A549 (cell line): ENCODE measurements at regions not wholly inside any gene's neighbourhood (a gene's known extent, or its start where the extent isn't known, plus 50 kb on each side); places are given as distances from the start of the nearest gene placed in this dataset.

Experiments
- ATAC-seq, 2 experiments: fragments of 200-7000 bp in 1 of 2; fragments of >200 bp in 1 of 2; cut with Nextera tagmentation in 1 of 2; cut with Tn5 transposase in 1 of 2; 3 replicates each; pipeline versions ENCODE4 v1.8.0 to v1.9.1; 2018 to 2020; ENCODE audit warnings: mild to moderate bottlenecking in 1 of 2, moderate library complexity in 1 of 2
- CTCF ChIA-PET: fragments of 300-600 bp; sonication (Branson Sonifier 250); formaldehyde crosslinking; extraction: SDS; loops from one replicate; lab custom pipeline; 2021; ENCODE audit warnings: antibody characterized with exemption, inconsistent platforms; lab: Yijun Ruan, JAX
- POLR2A ChIA-PET: fragments of 350-600 bp; formaldehyde crosslinking; extraction: SDS; loops from one replicate; lab custom pipeline; 2021; ENCODE audit warnings: antibody characterized with exemption, inconsistent platforms; lab: Yijun Ruan, JAX
- DNase-seq, 2 experiments: peaks; one replicate each; pipeline versions ENCODE4 v3.0.0 to v3.0.0-alpha.2; 2011 to 2016; ENCODE audit warnings: low read depth in 1 of 2, low spot score in 1 of 2
- FAIRE-seq: peaks from 2 replicates; lab custom pipeline; 2011; peaks lifted over from hg19 to GRCh38; lab: Jason Lieb, UNC
- H3K27ac ChIP-seq, 2 experiments: fragments of >200 bp; sonication (Bioruptor Twin); formaldehyde crosslinking; 3 replicates each; pipeline ENCODE4 v1.5.1; 2016 to 2017
- H3K4me1 ChIP-seq: fragments of >200 bp; sonication (Bioruptor Twin); formaldehyde crosslinking; 3 replicates; pipeline ENCODE4 v1.6.1; 2016
- H3K4me2 ChIP-seq: fragments of >200 bp; sonication (Bioruptor Twin); formaldehyde crosslinking; 3 replicates; pipeline ENCODE4 v1.6.1; 2016
- H3K4me3 ChIP-seq: fragments of >200 bp; sonication (Bioruptor Twin); formaldehyde crosslinking; 3 replicates; pipeline ENCODE4 v1.5.1; 2016
- H3K9me3 ChIP-seq: fragments of >200 bp; sonication (Bioruptor Twin); formaldehyde crosslinking; 3 replicates; pipeline ENCODE4 v1.6.1; 2016
- ATOH8 ChIP-seq: fragments of 250-450 bp; sonication (Bioruptor Pico); IDR thresholded peaks from 2 replicates; pipeline ENCODE4 v1.5.0; 2020; ENCODE audit warnings: low read depth, mild to moderate bottlenecking, moderate library complexity
- BCL3 ChIP-seq: fragments of >200 bp; sonication (Bioruptor Twin); formaldehyde crosslinking; IDR thresholded peaks from 3 replicates; pipeline ENCODE4 v1.6.1; 2016
- CHD2 ChIP-seq: fragments of 150-350 bp; IDR thresholded peaks from 2 replicates; pipeline ENCODE4 v1.6.1; 2014; ENCODE audit warnings: low read length; ENCODE audit not compliant: partially characterized antibody
- CHD4 ChIP-seq: fragments of 200-600 bp; sonication (generic); IDR thresholded peaks from 2 replicates; pipeline ENCODE4 v1.6.1; 2016; ENCODE audit warnings: antibody characterized with exemption, mild to moderate bottlenecking, borderline replicate concordance
- CTCF ChIP-seq: fragments of >200 bp; sonication (Bioruptor Twin); formaldehyde crosslinking; IDR thresholded peaks from 3 replicates; pipeline ENCODE4 v1.5.1; 2016
- EHF ChIP-seq: fragments of 250-450 bp; sonication (Bioruptor Pico); IDR thresholded peaks from 2 replicates; pipeline ENCODE4 v1.5.0; 2020; ENCODE audit warnings: mild to moderate bottlenecking
- EHMT2 ChIP-seq: fragments of 200-600 bp; sonication (generic); IDR thresholded peaks from 2 replicates; pipeline ENCODE4 v1.6.1; 2016; ENCODE audit warnings: antibody characterized with exemption, low read depth, mild to moderate bottlenecking, moderate library complexity
- FOSL2 ChIP-seq, 2 experiments: fragments of 450-650 bp in 1 of 2; fragments of >200 bp in 1 of 2; sonication (Bioruptor Twin) in 1 of 2; formaldehyde crosslinking; IDR thresholded peaks; 2 replicates each; pipeline versions ENCODE4 v1.5.0 to v1.6.1; 2016 to 2020; ENCODE audit warnings: mild to moderate bottlenecking in 1 of 2, moderate library complexity in 1 of 2
- FOXS1 ChIP-seq: fragments of 250-450 bp; sonication (Bioruptor Pico); IDR thresholded peaks from 2 replicates; pipeline ENCODE4 v1.5.0; 2020; ENCODE audit warnings: mild to moderate bottlenecking, moderate library complexity
- GATA3 ChIP-seq: IDR thresholded peaks from 2 replicates; pipeline ENCODE4 v1.6.1; 2012; ENCODE audit warnings: borderline replicate concordance
- HDAC2 ChIP-seq: fragments of 200-600 bp; sonication (generic); IDR thresholded peaks from 2 replicates; pipeline ENCODE4 v1.6.1; 2016
- HOXB13 ChIP-seq: fragments of 250-450 bp; sonication (Bioruptor Pico); IDR thresholded peaks from 2 replicates; pipeline ENCODE4 v1.5.0; 2020; ENCODE audit warnings: low read depth, mild to moderate bottlenecking, moderate library complexity
- HOXB5 ChIP-seq: fragments of 250-450 bp; sonication (Bioruptor Pico); IDR thresholded peaks from 2 replicates; pipeline ENCODE4 v1.5.0; 2020; ENCODE audit warnings: mild to moderate bottlenecking, moderate library complexity
- KDM5A ChIP-seq: fragments of 200-600 bp; sonication (generic); IDR thresholded peaks from 2 replicates; pipeline ENCODE4 v1.6.1; 2016; ENCODE audit warnings: antibody characterized with exemption, mild to moderate bottlenecking
- MAFK ChIP-seq: fragments of 450-650 bp; IDR thresholded peaks from 2 replicates; pipeline ENCODE4 v1.6.1; 2014; ENCODE audit not compliant: partially characterized antibody
- PBX3 ChIP-seq: IDR thresholded peaks from 2 replicates; pipeline ENCODE4 v1.6.1; 2012
- POLR2AphosphoS2 ChIP-seq: conservative IDR thresholded peaks from 2 replicates; pipeline ENCODE4 v1.6.1; 2012; ENCODE audit warnings: low read length, improper control_type of control experiment, inconsistent platforms
- RAD21 ChIP-seq, 2 experiments: fragments of >200 bp in 1 of 2; sonication (Bioruptor Twin) in 1 of 2; formaldehyde crosslinking in 1 of 2; IDR thresholded peaks in 1 of 2; conservative IDR thresholded peaks in 1 of 2; 2 replicates in 1 of 2; 3 replicates in 1 of 2; pipeline ENCODE4 v1.6.1; 2012 to 2018; ENCODE audit warnings: inconsistent platforms in 1 of 2
- RARB ChIP-seq: fragments of 250-450 bp; sonication (Bioruptor Pico); IDR thresholded peaks from 2 replicates; pipeline ENCODE4 v1.8.0; 2021; ENCODE audit warnings: mild to moderate bottlenecking, moderate library complexity
- TP53 ChIP-seq: fragments of 250-450 bp; sonication (Bioruptor Pico); IDR thresholded peaks from 2 replicates; pipeline ENCODE4 v1.5.0; 2021; ENCODE audit warnings: mild to moderate bottlenecking, moderate library complexity
- USF2 ChIP-seq: fragments of 450-650 bp; IDR thresholded peaks from 2 replicates; pipeline ENCODE4 v1.6.1; 2014; ENCODE audit warnings: antibody characterized with exemption
- ZC3H11A ChIP-seq: fragments of 450-650 bp; IDR thresholded peaks from 2 replicates; pipeline ENCODE4 v1.6.1; 2014; ENCODE audit warnings: antibody characterized with exemption, mild to moderate bottlenecking
- ZSCAN20 ChIP-seq: fragments of 250-450 bp; sonication (Bioruptor Pico); IDR thresholded peaks from 2 replicates; pipeline ENCODE4 v1.8.0; 2022; ENCODE audit warnings: mild to moderate bottlenecking, moderate library complexity
- WGBS: methylation state at CpG from one replicate; pipeline ENCODE4 v1.1.6; 2017; ENCODE audit errors: missing lambda C conversion rate; 5-methylcytosine and 5-hydroxymethylcytosine counted together

- CTCF ChIA-PET: no interaction called here
- 13% methylated on average over 8 of the region's 8 CpGs for WGBS
- no peak overlapping the region for H3K27ac ChIP-seq
- DNase-seq (no peak), FAIRE-seq (no peak)
- H3K4me3 ChIP-seq: no peak overlapping the region
- TF ChIP-seq USF2 (no peak), CHD4 (no peak), CTCF (no peak), KDM5A (no peak), CHD2 (no peak), ATOH8 (CRISPR knock-in tag) (no peak), RARB (CRISPR knock-in tag) (no peak)
- TF ChIP-seq, all 56 proteins: peak for 0
- no peaks in the 10 kb centered on the region for H3K9me3 ChIP-seq
- no peaks in the 10 kb centered on the region for H3K4me1 ChIP-seq
- POLR2A ChIA-PET: no interaction called here
- H3K4me2 ChIP-seq: no peak overlapping the region
- no peak for ATAC-seq
These were observed 289.1 kb upstream of the SORL1-AS1 start for GRCh38 chr11:121741761-121742361.

GRCh38 chr11:121741351-121741760 lies 288.6 kb upstream of the SORL1-AS1 start:
- FAIRE-seq (no peak), ATAC-seq (no peak), DNase-seq (no peak)
- H3K9me3 ChIP-seq: no peaks in the 10 kb centered on the region
- ChIA-PET POLR2A (no interaction called here), CTCF (no interaction called here)
- H3K4me1 ChIP-seq: no peaks in the 10 kb centered on the region
- no peak overlapping the region for H3K4me3 ChIP-seq
- WGBS: 63% methylated on average over 5 of the region's 5 CpGs
- no peak overlapping the region for H3K4me2 ChIP-seq
- H3K27ac ChIP-seq: no peak overlapping the region
- no peak for TF ChIP-seq EHMT2
- TF ChIP-seq MAFK: no peak
- no peak for TF ChIP-seq HDAC2
- no peak for TF ChIP-seq KDM5A
- no peak for TF ChIP-seq ZC3H11A
- TF ChIP-seq POLR2AphosphoS2: no peak
- no peak for TF ChIP-seq TP53 (CRISPR knock-in tag)
- TF ChIP-seq FOSL2 (IDR thresholded peaks at IDR 0.05): no peak
- TF ChIP-seq FOSL2 (CRISPR knock-in tag; IDR thresholded peaks at IDR 0.05): no peak
- TF ChIP-seq RAD21 (conservative IDR thresholded peaks at IDR 0.05 in 1 of 2, IDR thresholded peaks at IDR 0.05 in 1 of 2): no peak
- TF ChIP-seq HOXB5 (CRISPR knock-in tag): no peak
- TF ChIP-seq USF2: no peak
- no peak for TF ChIP-seq GATA3
- TF ChIP-seq BCL3: no peak
- TF ChIP-seq FOXS1 (CRISPR knock-in tag): no peak
- no peak for TF ChIP-seq EHF (CRISPR knock-in tag)
- no peak for TF ChIP-seq ZSCAN20 (CRISPR knock-in tag)
- no peak for TF ChIP-seq HOXB13 (CRISPR knock-in tag)
- no peak for TF ChIP-seq CTCF
- no peak for TF ChIP-seq PBX3
